H9 (cell line): ENCODE measurements at regions not wholly inside any gene's neighbourhood (a gene's known extent, or its start where the extent isn't known, plus 50 kb on each side); places are given as distances from the start of the nearest gene placed in this dataset.

Source experiments
- DNase-seq: peaks from one replicate; pipeline ENCODE4 v3.0.0-alpha.2; 2017
- H2AFZ ChIP-seq: one replicate; pipeline ENCODE4 v1.6.1; 2013; ENCODE audit warnings: mild to moderate bottlenecking, low read length, control low read depth, moderate library complexity
- H2AK5ac ChIP-seq: 2 replicates; pipeline ENCODE4 v1.6.1; 2013; ENCODE audit warnings: low read length, control low read depth, mixed read lengths; ENCODE audit not compliant: insufficient read length
- H2BK120ac ChIP-seq: one replicate; pipeline ENCODE4 v1.6.1; 2013; ENCODE audit warnings: low read depth, mild to moderate bottlenecking, low read length, control low read depth, inconsistent platforms; ENCODE audit not compliant: poor library complexity, severe bottlenecking
- H2BK12ac ChIP-seq: 2 replicates; pipeline ENCODE4 v1.6.1; 2013; ENCODE audit warnings: low read length, control low read depth, mixed read lengths, low read depth; ENCODE audit not compliant: insufficient read length
- H2BK15ac ChIP-seq: 2 replicates; pipeline ENCODE4 v1.6.1; 2013; ENCODE audit warnings: low read depth, low read length, control low read depth
- H2BK20ac ChIP-seq: one replicate; pipeline ENCODE4 v1.6.1; 2013; ENCODE audit warnings: low read depth, mild to moderate bottlenecking, low read length, control low read depth, inconsistent platforms; ENCODE audit not compliant: poor library complexity, severe bottlenecking
- H2BK5ac ChIP-seq: 2 replicates; pipeline ENCODE4 v1.6.1; 2013; ENCODE audit warnings: low read length, control low read depth, mixed read lengths; ENCODE audit not compliant: insufficient read length
- H3K14ac ChIP-seq: 2 replicates; pipeline ENCODE4 v1.6.1; 2013; ENCODE audit warnings: low read length, control low read depth; ENCODE audit not compliant: insufficient read depth
- H3K18ac ChIP-seq: 2 replicates; pipeline ENCODE4 v1.6.1; 2013; ENCODE audit warnings: low read depth, mild to moderate bottlenecking, mixed read lengths, low read length, control low read depth; ENCODE audit not compliant: insufficient read length
- H3K23ac ChIP-seq: 2 replicates; pipeline ENCODE4 v1.6.1; 2013; ENCODE audit warnings: low read length, control low read depth, mixed read lengths, low read depth; ENCODE audit not compliant: insufficient read length
- H3K23me2 ChIP-seq: 2 replicates; pipeline ENCODE4 v1.6.1; 2013; ENCODE audit warnings: low read depth, mild to moderate bottlenecking, mixed read lengths, low read length, control low read depth; ENCODE audit not compliant: insufficient read length, poor library complexity, severe bottlenecking
- H3K27ac ChIP-seq: 2 replicates; pipeline ENCODE4 v1.5.1; 2013; ENCODE audit warnings: low read length, control low read depth, mixed read lengths, low read depth; ENCODE audit not compliant: insufficient read length
- H3K27me3 ChIP-seq: 2 replicates; pipeline ENCODE4 v1.6.1; 2013; ENCODE audit warnings: low read length, control low read depth, inconsistent platforms; ENCODE audit not compliant: insufficient read depth
- H3K4ac ChIP-seq: 2 replicates; pipeline ENCODE4 v1.6.1; 2013; ENCODE audit warnings: low read depth, mild to moderate bottlenecking, control low read depth, inconsistent platforms, low read length, moderate library complexity
- H3K4me1 ChIP-seq: 2 replicates; pipeline ENCODE4 v1.6.1; 2013; ENCODE audit warnings: low read length, control low read depth, inconsistent platforms; ENCODE audit not compliant: insufficient read depth
- H3K4me2 ChIP-seq: 2 replicates; pipeline ENCODE4 v1.6.1; 2013; ENCODE audit warnings: low read length, control low read depth, mixed read lengths; ENCODE audit not compliant: insufficient read length, insufficient read depth
- H3K56ac ChIP-seq: 2 replicates; pipeline ENCODE4 v1.6.1; 2013; ENCODE audit warnings: low read depth, mild to moderate bottlenecking, mixed read lengths, low read length, control low read depth; ENCODE audit not compliant: insufficient read length
- H3K79me1 ChIP-seq: 2 replicates; pipeline ENCODE4 v1.6.1; 2013; ENCODE audit warnings: low read depth, mild to moderate bottlenecking, moderate library complexity, low read length, control low read depth, inconsistent platforms; ENCODE audit not compliant: insufficient read depth, poor library complexity, severe bottlenecking
- H3K79me2 ChIP-seq: 2 replicates; pipeline ENCODE4 v1.6.1; 2013; ENCODE audit warnings: low read length, control low read depth, inconsistent platforms; ENCODE audit not compliant: insufficient read depth
- H3K9ac ChIP-seq: 2 replicates; pipeline ENCODE4 v1.6.1; 2013; ENCODE audit warnings: low read length, control low read depth, mixed read lengths; ENCODE audit not compliant: insufficient read length; ENCODE audit errors: extremely low read depth
- H3K9me3 ChIP-seq: one replicate; pipeline ENCODE4 v1.6.1; 2013; ENCODE audit warnings: low read depth, low read length, inconsistent platforms; ENCODE audit not compliant: control insufficient read depth
- H3T11ph ChIP-seq: one replicate; pipeline ENCODE4 v1.6.1; 2013; ENCODE audit warnings: mild to moderate bottlenecking, low read length, control low read depth, inconsistent platforms
- H4K20me1 ChIP-seq: one replicate; pipeline ENCODE4 v1.6.1; 2013; ENCODE audit not compliant: control insufficient read depth, insufficient read length, insufficient read depth
- H4K5ac ChIP-seq: 2 replicates; pipeline ENCODE4 v1.6.1; 2013; ENCODE audit warnings: low read depth, mild to moderate bottlenecking, mixed read lengths, low read length, control low read depth; ENCODE audit not compliant: insufficient read length
- H4K8ac ChIP-seq: replicated peaks from 2 replicates; pipeline ENCODE4 v1.6.1; 2013; ENCODE audit warnings: low read length, control low read depth, mixed read lengths, low read depth; ENCODE audit not compliant: insufficient read length
- H4K91ac ChIP-seq: 2 replicates; pipeline ENCODE4 v1.6.1; 2013; ENCODE audit warnings: low read depth, mild to moderate bottlenecking, moderate library complexity, mixed read lengths, low read length, control low read depth; ENCODE audit not compliant: insufficient read length
- H3K27ac Mint-ChIP-seq, 3 experiments: 2 replicates in 2 of 3; 3 replicates in 1 of 3; pipeline ENCODE4 v1.8.0; 2020 to 2021; ENCODE audit warnings: mixed read lengths in 3 of 3, mild to moderate bottlenecking in 1 of 3, moderate library complexity in 1 of 3
- H3K27me3 Mint-ChIP-seq: 2 replicates; pipeline ENCODE4 v1.8.0; 2021; ENCODE audit warnings: low read depth, mild to moderate bottlenecking, moderate library complexity, mixed read lengths
- H3K36me3 Mint-ChIP-seq, 3 experiments: 2 replicates in 2 of 3; 3 replicates in 1 of 3; pipeline ENCODE4 v1.8.0; 2020 to 2021; ENCODE audit warnings: low read depth in 3 of 3, mixed read lengths in 3 of 3; ENCODE audit not compliant: insufficient read depth in 1 of 3
- H3K4me1 Mint-ChIP-seq, 2 experiments: 2 replicates each; pipeline ENCODE4 v1.8.0; 2020; ENCODE audit warnings: mixed read lengths in 2 of 2
- H3K4me3 Mint-ChIP-seq, 2 experiments: 2 replicates in 1 of 2; 3 replicates in 1 of 2; pipeline ENCODE4 v1.8.0; 2020 to 2021; ENCODE audit warnings: mild to moderate bottlenecking in 2 of 2, mixed read lengths in 2 of 2, moderate library complexity in 1 of 2
- H3K9me3 Mint-ChIP-seq, 2 experiments: 2 replicates in 1 of 2; 3 replicates in 1 of 2; pipeline ENCODE4 v1.8.0; 2020; ENCODE audit warnings: mild to moderate bottlenecking in 2 of 2, mixed read lengths in 2 of 2, moderate library complexity in 1 of 2
- TF ChIP-seq, protein P1 (sequence below): fragments of 200-600 bp; sonication (generic); conservative IDR thresholded peaks from 3 replicates; pipeline ENCODE4 v1.8.0; 2021; ENCODE audit warnings: antibody characterized with exemption, mild to moderate bottlenecking

DNA sequence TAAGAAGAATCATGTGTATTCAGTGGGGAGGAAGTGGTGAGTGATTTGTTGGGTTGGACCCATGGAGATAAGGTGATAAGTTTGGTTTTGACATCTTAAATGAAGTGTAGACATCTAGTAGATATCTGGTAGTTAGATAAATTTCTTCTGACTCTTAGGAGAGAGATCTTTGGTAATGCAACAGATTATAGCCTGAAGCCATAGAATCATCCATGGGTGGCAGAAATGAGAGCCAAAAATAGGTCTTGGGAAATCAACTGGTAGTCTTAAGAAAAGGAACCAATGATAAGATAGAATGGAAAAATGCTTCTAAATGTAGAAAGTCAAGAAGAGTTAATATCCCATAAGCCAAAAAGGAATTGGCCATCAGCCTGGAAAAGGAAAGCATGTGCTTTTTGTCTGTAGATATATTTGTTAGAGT lies 532.7 kb upstream of the GRAMD2B start:
- Histone ChIP-seq H2BK120ac (no peak overlapping the region), H3T11ph (no peak overlapping the region), H2BK5ac (no peak overlapping the region), H3K9me3 (no peaks in the 10 kb centered on the region), H3K79me1 (no peaks in the 10 kb centered on the region), H3K9ac (no peak overlapping the region), H4K91ac (no peak overlapping the region), H3K79me2 (no peaks in the 10 kb centered on the region), H3K23me2 (no peaks in the 10 kb centered on the region), H4K20me1 (no peaks in the 10 kb centered on the region), H3K27ac (no peak overlapping the region), H3K27me3 (no peaks in the 10 kb centered on the region), H3K4me1 (no peaks in the 10 kb centered on the region), H2BK12ac (no peak overlapping the region), H3K4me2 (no peak overlapping the region), H2AFZ (no peak overlapping the region), H2AK5ac (no peak overlapping the region), H3K56ac (no peak overlapping the region), H4K5ac (no peak overlapping the region), H4K8ac (no peak overlapping the region), H2BK20ac (no peak overlapping the region), H3K23ac (no peak overlapping the region), H3K18ac (no peak overlapping the region), H3K4ac (no peak overlapping the region), H3K14ac (no peak overlapping the region), H2BK15ac (no peak overlapping the region)
- Mint-ChIP-seq H3K27me3 (no peaks in the 10 kb centered on the region), H3K36me3 (no peaks in the 10 kb centered on the region; a peak in 1 of 7 replicates), H3K4me3 (no peak overlapping the region), H3K27ac (no peak overlapping the region), H3K9me3 (no peaks in the 10 kb centered on the region), H3K4me1 (peaks cover 0 to 2% of the 10 kb centered on the region in 2 experiments; a peak in 1 of 4 replicates)
- TF ChIP-seq, protein P1, sequence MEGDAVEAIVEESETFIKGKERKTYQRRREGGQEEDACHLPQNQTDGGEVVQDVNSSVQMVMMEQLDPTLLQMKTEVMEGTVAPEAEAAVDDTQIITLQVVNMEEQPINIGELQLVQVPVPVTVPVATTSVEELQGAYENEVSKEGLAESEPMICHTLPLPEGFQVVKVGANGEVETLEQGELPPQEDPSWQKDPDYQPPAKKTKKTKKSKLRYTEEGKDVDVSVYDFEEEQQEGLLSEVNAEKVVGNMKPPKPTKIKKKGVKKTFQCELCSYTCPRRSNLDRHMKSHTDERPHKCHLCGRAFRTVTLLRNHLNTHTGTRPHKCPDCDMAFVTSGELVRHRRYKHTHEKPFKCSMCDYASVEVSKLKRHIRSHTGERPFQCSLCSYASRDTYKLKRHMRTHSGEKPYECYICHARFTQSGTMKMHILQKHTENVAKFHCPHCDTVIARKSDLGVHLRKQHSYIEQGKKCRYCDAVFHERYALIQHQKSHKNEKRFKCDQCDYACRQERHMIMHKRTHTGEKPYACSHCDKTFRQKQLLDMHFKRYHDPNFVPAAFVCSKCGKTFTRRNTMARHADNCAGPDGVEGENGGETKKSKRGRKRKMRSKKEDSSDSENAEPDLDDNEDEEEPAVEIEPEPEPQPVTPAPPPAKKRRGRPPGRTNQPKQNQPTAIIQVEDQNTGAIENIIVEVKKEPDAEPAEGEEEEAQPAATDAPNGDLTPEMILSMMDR = no peak
- no peak for DNase-seq
